HEK293 (cell line): ENCODE measurements at regions not wholly inside any gene's neighbourhood (a gene's known extent, or its start where the extent isn't known, plus 50 kb on each side); places are given as distances from the start of the nearest gene placed in this dataset.

Experiments
- CTCF ChIA-PET: fragments of 350-600 bp; formaldehyde crosslinking; extraction: SDS; loops from one replicate; lab custom pipeline; 2021; ENCODE audit warnings: antibody characterized with exemption; lab: Yijun Ruan, JAX
- POLR2A ChIA-PET: fragments of 300-600 bp; formaldehyde crosslinking; extraction: SDS; loops from one replicate; lab custom pipeline; 2020; ENCODE audit warnings: antibody characterized with exemption, inconsistent platforms; lab: Yijun Ruan, JAX
- H3K27ac ChIP-seq: fragments of 200-500 bp; sonication (Bioruptor generic); 2 replicates; pipeline ENCODE4 v1.5.1; 2014; ENCODE audit warnings: low read depth, low read length, control low read depth, inconsistent platforms; ENCODE audit errors: extremely low read depth
- H3K36me3 ChIP-seq, 2 experiments: fragments of 200-500 bp in 1 of 2; sonication (Bioruptor generic) in 1 of 2; 1 replicate in 1 of 2; 2 replicates in 1 of 2; pipeline ENCODE4 v1.5.1; 2014 to 2017; ENCODE audit warnings: inconsistent platforms in 2 of 2, low read length in 2 of 2; ENCODE audit not compliant: control insufficient read depth in 2 of 2, insufficient read depth in 1 of 2
- H3K4me1 ChIP-seq: fragments of 200-500 bp; sonication (Bioruptor generic); 2 replicates; pipeline ENCODE4 v1.5.1; 2014; ENCODE audit warnings: mild to moderate bottlenecking, low read length, inconsistent platforms; ENCODE audit not compliant: control insufficient read depth, insufficient read depth
- H3K4me3 ChIP-seq: 2 replicates; pipeline ENCODE4 v1.5.1; 2011; ENCODE audit warnings: low read depth, mild to moderate bottlenecking, control low read depth, low read length, moderate library complexity
- H3K9me3 ChIP-seq: fragments of 200-500 bp; sonication (Bioruptor generic); 2 replicates; pipeline ENCODE4 v1.5.1; 2014; ENCODE audit warnings: low read depth, low read length, inconsistent platforms; ENCODE audit not compliant: control insufficient read depth, insufficient read depth
- KLF7 ChIP-seq: fragments of 450-650 bp; formaldehyde crosslinking; IDR thresholded peaks from 2 replicates; pipeline ENCODE4 v1.5.1; 2016; ENCODE audit warnings: missing biosample characterization, missing genetic modification characterization, borderline replicate concordance
- KLF8 ChIP-seq: fragments of 450-650 bp; formaldehyde crosslinking; IDR thresholded peaks from 2 replicates; pipeline ENCODE4 v1.5.1; 2016; ENCODE audit warnings: missing biosample characterization, missing genetic modification characterization
- KLF9 ChIP-seq: fragments of 450-650 bp; formaldehyde crosslinking; IDR thresholded peaks from 2 replicates; pipeline ENCODE4 v1.5.1; 2016; ENCODE audit warnings: missing biosample characterization, missing genetic modification characterization, low read depth
- MYNN ChIP-seq: fragments of 450-650 bp; formaldehyde crosslinking; IDR thresholded peaks from 2 replicates; pipeline ENCODE4 v1.5.1; 2016; ENCODE audit warnings: missing biosample characterization, missing genetic modification characterization, borderline replicate concordance
- OSR2 ChIP-seq: fragments of 450-650 bp; formaldehyde crosslinking; IDR thresholded peaks from 2 replicates; pipeline ENCODE4 v1.5.1; 2016; ENCODE audit warnings: missing biosample characterization, missing genetic modification characterization
- PBX3 ChIP-seq: sonication (generic); formaldehyde crosslinking; IDR thresholded peaks from 2 replicates; pipeline ENCODE4 v1.8.1; 2022; ENCODE audit warnings: mild to moderate bottlenecking, moderate library complexity, missing genetic modification reagents
- PRDM4 ChIP-seq: fragments of 450-650 bp; formaldehyde crosslinking; IDR thresholded peaks from 2 replicates; pipeline ENCODE4 v1.5.1; 2017; ENCODE audit warnings: missing biosample characterization, missing genetic modification characterization
- SCRT1 ChIP-seq: fragments of 450-650 bp; formaldehyde crosslinking; IDR thresholded peaks from 2 replicates; pipeline ENCODE4 v1.5.1; 2016; ENCODE audit warnings: missing biosample characterization, missing genetic modification characterization, borderline replicate concordance
- SCRT2 ChIP-seq: fragments of 450-650 bp; formaldehyde crosslinking; IDR thresholded peaks from 2 replicates; pipeline ENCODE4 v1.5.1; 2016; ENCODE audit warnings: missing biosample characterization, missing genetic modification characterization
- SETDB1 ChIP-seq: IDR thresholded peaks from one replicate; pipeline ENCODE4 v1.6.1; 2017; ENCODE audit warnings: mild to moderate bottlenecking, low read length, moderate library complexity, mixed read lengths; ENCODE audit not compliant: insufficient read length
- TCF7L2 ChIP-seq: IDR thresholded peaks from 2 replicates; pipeline ENCODE4 v1.6.1; 2011; ENCODE audit warnings: low read depth, mild to moderate bottlenecking, inconsistent platforms, low read length, moderate library complexity, borderline replicate concordance
- WT1 ChIP-seq: fragments of 450-650 bp; formaldehyde crosslinking; IDR thresholded peaks from 2 replicates; pipeline ENCODE4 v1.5.1; 2016; ENCODE audit warnings: missing biosample characterization, missing genetic modification characterization
- ZBTB20 ChIP-seq: fragments of 450-650 bp; formaldehyde crosslinking; IDR thresholded peaks from 2 replicates; pipeline ENCODE4 v1.5.1; 2016; ENCODE audit warnings: missing biosample characterization, missing genetic modification characterization
- ZBTB21 ChIP-seq: fragments of 450-650 bp; formaldehyde crosslinking; IDR thresholded peaks from 2 replicates; pipeline ENCODE4 v1.5.1; 2017; ENCODE audit warnings: missing biosample characterization, missing genetic modification characterization
- ZNF280C ChIP-seq: fragments of 450-650 bp; formaldehyde crosslinking; IDR thresholded peaks from 2 replicates; pipeline ENCODE4 v1.5.1; 2016; ENCODE audit warnings: missing biosample characterization, missing genetic modification characterization
- ZNF292 ChIP-seq: fragments of 450-650 bp; formaldehyde crosslinking; IDR thresholded peaks from 2 replicates; pipeline ENCODE4 v1.5.1; 2016; ENCODE audit warnings: low read depth, missing biosample characterization, missing genetic modification characterization, borderline replicate concordance
- ZNF404 ChIP-seq: fragments of 450-650 bp; formaldehyde crosslinking; IDR thresholded peaks from 2 replicates; pipeline ENCODE4 v1.5.1; 2017; ENCODE audit warnings: missing biosample characterization, missing genetic modification characterization
- ZNF488 ChIP-seq: fragments of 450-650 bp; formaldehyde crosslinking; IDR thresholded peaks from 2 replicates; pipeline ENCODE4 v1.5.1; 2016; ENCODE audit warnings: missing biosample characterization, missing genetic modification characterization
- ZNF514 ChIP-seq: fragments of 450-650 bp; formaldehyde crosslinking; IDR thresholded peaks from 2 replicates; pipeline ENCODE4 v1.5.1; 2016; ENCODE audit warnings: missing biosample characterization, missing genetic modification characterization
- ZNF558 ChIP-seq: fragments of 450-650 bp; formaldehyde crosslinking; IDR thresholded peaks from 2 replicates; pipeline ENCODE4 v1.5.1; 2016; ENCODE audit warnings: missing biosample characterization, missing genetic modification characterization
- ZNF561 ChIP-seq: fragments of 450-650 bp; IDR thresholded peaks from 2 replicates; pipeline ENCODE4 v1.5.1; 2018; ENCODE audit warnings: missing biosample characterization, missing genetic modification characterization, borderline replicate concordance
- ZNF621 ChIP-seq: fragments of 450-650 bp; formaldehyde crosslinking; IDR thresholded peaks from 2 replicates; pipeline ENCODE4 v1.5.1; 2017; ENCODE audit warnings: missing biosample characterization, missing genetic modification characterization
- ZNF626 ChIP-seq: fragments of 450-650 bp; sonication (Bioruptor Pico); formaldehyde crosslinking; IDR thresholded peaks from 2 replicates; pipeline ENCODE4 v1.5.1; 2018; ENCODE audit warnings: missing biosample characterization, missing genetic modification characterization, inconsistent platforms
- ZNF692 ChIP-seq: fragments of 450-650 bp; formaldehyde crosslinking; IDR thresholded peaks from 2 replicates; pipeline ENCODE4 v1.5.1; 2016; ENCODE audit warnings: missing biosample characterization, missing genetic modification characterization
- TF ChIP-seq, protein P1 (sequence below): fragments of 450-650 bp; formaldehyde crosslinking; IDR thresholded peaks from 2 replicates; pipeline ENCODE4 v1.5.1; 2016; ENCODE audit warnings: missing biosample characterization, missing genetic modification characterization

DNA sequence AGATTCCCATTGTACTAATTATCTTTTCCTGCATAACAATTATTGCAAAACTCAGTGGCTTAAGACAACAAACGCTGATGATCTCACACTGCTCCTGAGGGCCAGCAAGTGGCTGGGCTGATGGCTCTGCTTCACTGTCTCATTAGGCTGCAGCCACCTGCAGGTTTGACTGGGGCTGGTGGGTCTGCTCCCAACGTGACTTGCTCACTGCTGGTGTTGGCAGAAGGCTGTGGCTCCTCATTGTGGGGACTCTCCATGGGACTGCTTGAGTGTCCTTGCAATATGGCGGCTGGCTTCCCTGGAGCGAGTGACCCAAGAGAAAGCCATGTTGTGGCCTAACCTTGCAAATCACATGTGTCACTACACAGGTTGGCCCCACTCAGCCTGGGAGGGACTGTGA lies 71.1 kb downstream of the PLXNA1 start:
- TF ChIP-seq, protein P1, sequence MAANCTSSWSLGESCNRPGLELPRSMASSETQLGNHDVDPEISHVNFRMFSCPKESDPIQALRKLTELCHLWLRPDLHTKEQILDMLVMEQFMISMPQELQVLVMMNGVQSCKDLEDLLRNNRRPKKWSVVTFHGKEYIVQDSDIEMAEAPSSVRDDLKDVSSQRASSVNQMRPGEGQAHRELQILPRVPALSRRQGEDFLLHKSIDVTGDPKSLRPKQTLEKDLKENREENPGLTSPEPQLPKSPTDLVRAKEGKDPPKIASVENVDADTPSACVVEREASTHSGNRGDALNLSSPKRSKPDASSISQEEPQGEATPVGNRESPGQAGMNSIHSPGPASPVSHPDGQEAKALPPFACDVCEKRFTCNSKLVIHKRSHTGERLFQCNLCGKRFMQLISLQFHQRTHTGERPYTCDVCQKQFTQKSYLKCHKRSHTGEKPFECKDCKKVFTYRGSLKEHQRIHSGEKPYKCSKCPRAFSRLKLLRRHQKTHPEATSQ, result no peak
- TF ChIP-seq ZNF558 (tag by site-specific recombination) (no peak), ZNF280C (tag by site-specific recombination) (no peak), SCRT2 (tag by site-specific recombination) (no peak), ZNF292 (tag by site-specific recombination) (no peak), TCF7L2 (no peak), ZNF514 (tag by site-specific recombination) (no peak), KLF7 (tag by site-specific recombination) (no peak), ZNF488 (tag by site-specific recombination) (no peak), ZNF692 (tag by site-specific recombination) (no peak)
- Histone ChIP-seq H3K27ac (no peak overlapping the region), H3K9me3 (no peaks in the 10 kb centered on the region), H3K4me1 (no peaks in the 10 kb centered on the region), H3K36me3 (no peaks in the 10 kb centered on the region), H3K4me3 (no peak overlapping the region)
- POLR2A ChIA-PET, result no interaction called here
- CTCF ChIA-PET, result no interaction called here

GRCh38 chr3:127056281-127056680 lies 73.4 kb downstream of the PLXNA1 start:
- CTCF ChIA-PET, result no interaction called here
- Histone ChIP-seq H3K4me3 (no peak overlapping the region), H3K36me3 (no peaks in the 10 kb centered on the region), H3K4me1 (no peaks in the 10 kb centered on the region), H3K27ac (no peak overlapping the region), H3K9me3 (no peaks in the 10 kb centered on the region)
- POLR2A ChIA-PET, result no interaction called here
- TF ChIP-seq SETDB1 (no peak), ZBTB20 (tag by site-specific recombination) (no peak), PBX3 (no peak), MYNN (tag by site-specific recombination) (no peak), ZNF626 (tag by site-specific recombination) (no peak), KLF8 (tag by site-specific recombination) (no peak), ZNF621 (tag by site-specific recombination) (no peak), SCRT1 (tag by site-specific recombination) (no peak), ZNF404 (tag by site-specific recombination) (no peak), ZNF561 (tag by site-specific recombination) (no peak), WT1 (tag by site-specific recombination) (no peak), PRDM4 (tag by site-specific recombination) (no peak), OSR2 (tag by site-specific recombination) (no peak), ZBTB21 (no peak), KLF9 (tag by site-specific recombination) (no peak)
